Esophagus squamous epithelium (tissue), 4 donors: ENCODE measurements at regions not wholly inside any gene's neighbourhood (a gene's known extent, or its start where the extent isn't known, plus 50 kb on each side); places are given as distances from the start of the nearest gene placed in this dataset.

Source experiments
- POLR2A ChIP-seq, 4 donors: fragments of 450-650 bp; IDR thresholded peaks; one replicate each; pipeline ENCODE4 v1.6.1; 2017; ENCODE audit warnings: antibody characterized with exemption in 4 of 4, mild to moderate bottlenecking in 4 of 4, moderate library complexity in 3 of 4
- TF ChIP-seq, protein P1 (sequence below), 6 experiments: fragments of 450-650 bp in 4 of 6; fragments of 200-600 bp in 2 of 6; sonication (generic) in 2 of 6; IDR thresholded peaks; one replicate each; pipeline ENCODE4 v1.5.1; 2016 to 2019; ENCODE audit warnings: antibody characterized with exemption in 6 of 6, mild to moderate bottlenecking in 4 of 6, moderate library complexity in 4 of 6

DNA sequence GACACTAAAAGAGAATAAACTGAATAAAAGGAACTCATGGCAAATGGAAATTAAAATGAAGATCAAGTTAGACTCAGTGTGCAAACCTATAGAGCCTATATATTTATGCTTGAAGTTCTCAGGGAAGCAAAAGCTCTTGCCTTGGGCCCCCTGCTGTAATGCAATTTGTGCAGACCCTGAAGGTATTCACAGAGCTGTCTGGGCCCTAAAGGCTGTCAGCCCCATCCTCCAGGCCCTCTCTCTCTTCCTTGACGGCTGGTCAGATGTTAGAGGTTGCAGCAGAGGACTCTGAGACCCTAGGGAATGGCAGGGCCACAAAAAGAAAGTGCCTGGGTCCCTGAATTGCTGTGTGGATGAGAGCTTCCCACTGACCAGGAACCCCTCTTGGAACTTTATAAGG is 283.9 kb upstream of the TUT7 start:
- TF ChIP-seq, protein P1, sequence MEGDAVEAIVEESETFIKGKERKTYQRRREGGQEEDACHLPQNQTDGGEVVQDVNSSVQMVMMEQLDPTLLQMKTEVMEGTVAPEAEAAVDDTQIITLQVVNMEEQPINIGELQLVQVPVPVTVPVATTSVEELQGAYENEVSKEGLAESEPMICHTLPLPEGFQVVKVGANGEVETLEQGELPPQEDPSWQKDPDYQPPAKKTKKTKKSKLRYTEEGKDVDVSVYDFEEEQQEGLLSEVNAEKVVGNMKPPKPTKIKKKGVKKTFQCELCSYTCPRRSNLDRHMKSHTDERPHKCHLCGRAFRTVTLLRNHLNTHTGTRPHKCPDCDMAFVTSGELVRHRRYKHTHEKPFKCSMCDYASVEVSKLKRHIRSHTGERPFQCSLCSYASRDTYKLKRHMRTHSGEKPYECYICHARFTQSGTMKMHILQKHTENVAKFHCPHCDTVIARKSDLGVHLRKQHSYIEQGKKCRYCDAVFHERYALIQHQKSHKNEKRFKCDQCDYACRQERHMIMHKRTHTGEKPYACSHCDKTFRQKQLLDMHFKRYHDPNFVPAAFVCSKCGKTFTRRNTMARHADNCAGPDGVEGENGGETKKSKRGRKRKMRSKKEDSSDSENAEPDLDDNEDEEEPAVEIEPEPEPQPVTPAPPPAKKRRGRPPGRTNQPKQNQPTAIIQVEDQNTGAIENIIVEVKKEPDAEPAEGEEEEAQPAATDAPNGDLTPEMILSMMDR (IDR thresholded peaks at IDR 0.05) = no peak
- no peak for TF ChIP-seq POLR2A (IDR thresholded peaks at IDR 0.05)
